OCI-LY3 (cell line): ENCODE measurements at regions not wholly inside any gene's neighbourhood (a gene's known extent, or its start where the extent isn't known, plus 50 kb on each side); places are given as distances from the start of the nearest gene placed in this dataset.

ENCODE experiments used
- CTCF ChIP-seq: fragments of 200-600, 300-600 bp; sonication (generic); IDR thresholded peaks from 2 replicates; pipeline ENCODE4 v1.5.1; 2014; ENCODE audit warnings: antibody characterized with exemption, low read length, low read depth
- EZH2phosphoT487 ChIP-seq: fragments of 200-600 bp; shearing (Covaris generic); IDR thresholded peaks from 2 replicates; pipeline ENCODE4 v1.6.1; 2018; ENCODE audit warnings: antibody characterized with exemption, mixed run types, low read depth

DNA sequence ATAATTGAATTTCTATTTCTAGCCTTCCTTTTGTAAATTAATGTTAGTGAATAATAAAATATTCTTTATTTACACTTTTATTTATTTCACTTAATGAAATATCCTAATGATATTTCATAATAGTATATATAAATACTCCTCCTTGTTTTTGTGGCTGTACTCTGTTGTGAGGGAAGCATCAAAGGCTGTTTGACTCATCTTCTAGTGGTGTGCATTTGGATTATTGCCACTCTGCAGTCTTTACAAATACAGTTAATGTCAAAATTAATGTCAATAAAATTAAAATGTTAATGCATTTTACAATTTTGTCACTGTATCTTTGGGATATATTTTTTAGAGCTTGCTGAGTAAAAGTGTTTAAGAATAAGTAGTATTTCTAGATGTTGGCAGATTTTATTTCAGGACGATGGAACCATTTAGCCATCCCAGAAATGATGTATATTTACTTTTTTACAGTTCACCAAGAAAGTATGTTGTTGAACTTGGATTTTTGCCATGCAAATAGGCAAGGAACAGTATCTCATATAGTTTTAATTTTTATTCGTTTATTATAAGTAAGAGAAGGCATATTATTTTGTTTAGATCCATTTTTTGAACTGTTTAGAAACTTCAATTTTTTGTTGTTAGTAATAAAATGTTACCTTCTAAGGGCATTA is 281.2 kb upstream of the SLITRK6 start:
- TF ChIP-seq CTCF: no peak
- TF ChIP-seq EZH2phosphoT487: no peak
